Type B pancreatic cell (in vitro differentiated cells): ENCODE measurements at regions not wholly inside any gene's neighbourhood (a gene's known extent, or its start where the extent isn't known, plus 50 kb on each side); places are given as distances from the start of the nearest gene placed in this dataset.

Experiments used
- DNase-seq: peaks from one replicate; pipeline ENCODE4 v3.0.0; 2021; ENCODE audit warnings: mixed read lengths; ENCODE audit not compliant: unreplicated experiment; ENCODE audit errors: extremely low spot score
- H3K27ac Mint-ChIP-seq: 2 replicates; pipeline ENCODE4 v1.8.0; 2021; ENCODE audit warnings: mild to moderate bottlenecking, mixed read lengths
- H3K27me3 Mint-ChIP-seq: 2 replicates; pipeline ENCODE4 v1.8.0; 2021; ENCODE audit warnings: mixed read lengths
- H3K36me3 Mint-ChIP-seq: 2 replicates; pipeline ENCODE4 v1.8.0; 2021; ENCODE audit warnings: mixed read lengths
- H3K4me1 Mint-ChIP-seq: one replicate; pipeline ENCODE4 v1.8.0; 2021; ENCODE audit warnings: mixed read lengths; ENCODE audit not compliant: unreplicated experiment
- H3K4me3 Mint-ChIP-seq: 2 replicates; pipeline ENCODE4 v1.8.0; 2021; ENCODE audit warnings: mild to moderate bottlenecking, mixed read lengths
- H3K9me3 Mint-ChIP-seq: 2 replicates; pipeline ENCODE4 v1.8.0; 2021; ENCODE audit warnings: mixed read lengths
- CTCF ChIP-seq: fragments of 200-600 bp; sonication (generic); conservative IDR thresholded peaks from 2 replicates; pipeline ENCODE4 v1.5.0; 2021; ENCODE audit warnings: antibody characterized with exemption, mild to moderate bottlenecking

GRCh38 chr13:76725211-76725610 is 161.0 kb downstream of the KCTD12 start:
- TF ChIP-seq CTCF: no peak
- no peaks in the 10 kb centered on the region for H3K36me3 Mint-ChIP-seq
- H3K27me3 Mint-ChIP-seq: no peaks in the 10 kb centered on the region
- DNase-seq: no peak
- H3K27ac Mint-ChIP-seq: no peak overlapping the region
- H3K4me3 Mint-ChIP-seq: no peak overlapping the region
- no peaks in the 10 kb centered on the region for H3K4me1 Mint-ChIP-seq
- peaks cover 6% of the 10 kb centered on the region for H3K9me3 Mint-ChIP-seq

- Mint-ChIP-seq H3K36me3 (no peaks in the 10 kb centered on the region), H3K9me3 (peaks cover 4% of the 10 kb centered on the region), H3K27me3 (no peaks in the 10 kb centered on the region), H3K27ac (no peak overlapping the region), H3K4me3 (no peak overlapping the region), H3K4me1 (no peaks in the 10 kb centered on the region)
- DNase-seq: no peak
- TF ChIP-seq CTCF: no peak
These were observed 161.8 kb downstream of the KCTD12 start for GRCh38 chr13:76724421-76724820.

- Mint-ChIP-seq H3K4me1 (no peaks in the 10 kb centered on the region), H3K9me3 (peaks cover 4% of the 10 kb centered on the region), H3K27ac (no peak overlapping the region), H3K27me3 (no peaks in the 10 kb centered on the region), H3K4me3 (no peak overlapping the region), H3K36me3 (no peaks in the 10 kb centered on the region)
- no peak for TF ChIP-seq CTCF
- DNase-seq: no peak
These were observed 162.5 kb downstream of the KCTD12 start for GRCh38 chr13:76723551-76724232.

GRCh38 chr13:76722782-76723181 is 163.4 kb downstream of the KCTD12 start:
- no peak overlapping the region for H3K4me3 Mint-ChIP-seq
- no peak overlapping the region for H3K27ac Mint-ChIP-seq
- no peaks in the 10 kb centered on the region for H3K4me1 Mint-ChIP-seq
- H3K9me3 Mint-ChIP-seq: peaks cover 4% of the 10 kb centered on the region
- no peak for TF ChIP-seq CTCF
- H3K36me3 Mint-ChIP-seq: no peaks in the 10 kb centered on the region
- no peaks in the 10 kb centered on the region for H3K27me3 Mint-ChIP-seq
- no peak for DNase-seq

GRCh38 chr13:76720821-76721220 is 165.4 kb downstream of the KCTD12 start:
- H3K27ac Mint-ChIP-seq: no peak overlapping the region
- no peaks in the 10 kb centered on the region for H3K27me3 Mint-ChIP-seq
- no peak for DNase-seq
- H3K9me3 Mint-ChIP-seq: no peaks in the 10 kb centered on the region
- no peak overlapping the region for H3K4me3 Mint-ChIP-seq
- no peaks in the 10 kb centered on the region for H3K36me3 Mint-ChIP-seq
- no peak for TF ChIP-seq CTCF
- peaks cover 4% of the 10 kb centered on the region for H3K4me1 Mint-ChIP-seq

GRCh38 chr13:76720416-76720815 is 165.8 kb downstream of the KCTD12 start:
- no peak overlapping the region for H3K4me3 Mint-ChIP-seq
- DNase-seq: no peak
- H3K4me1 Mint-ChIP-seq: peaks cover 8% of the 10 kb centered on the region
- no peak overlapping the region for H3K27ac Mint-ChIP-seq
- no peaks in the 10 kb centered on the region for H3K27me3 Mint-ChIP-seq
- no peaks in the 10 kb centered on the region for H3K36me3 Mint-ChIP-seq
- TF ChIP-seq CTCF: no peak
- no peaks in the 10 kb centered on the region for H3K9me3 Mint-ChIP-seq
